Epithelial cell of proximal tubule (primary cell): ENCODE measurements at regions not wholly inside any gene's neighbourhood (a gene's known extent, or its start where the extent isn't known, plus 50 kb on each side); places are given as distances from the start of the nearest gene placed in this dataset.

Experiments
- DNase-seq: peaks from one replicate; pipeline ENCODE4 v3.0.0-alpha.2; 2011; ENCODE audit warnings: low read depth
- H3K4me3 ChIP-seq: 2 replicates; pipeline ENCODE4 v1.5.1; 2011; ENCODE audit warnings: low read depth, mild to moderate bottlenecking, low read length
- CTCF ChIP-seq: conservative IDR thresholded peaks from 2 replicates; pipeline ENCODE4 v1.5.1; 2012; ENCODE audit warnings: low read depth, mild to moderate bottlenecking, low read length

DNA sequence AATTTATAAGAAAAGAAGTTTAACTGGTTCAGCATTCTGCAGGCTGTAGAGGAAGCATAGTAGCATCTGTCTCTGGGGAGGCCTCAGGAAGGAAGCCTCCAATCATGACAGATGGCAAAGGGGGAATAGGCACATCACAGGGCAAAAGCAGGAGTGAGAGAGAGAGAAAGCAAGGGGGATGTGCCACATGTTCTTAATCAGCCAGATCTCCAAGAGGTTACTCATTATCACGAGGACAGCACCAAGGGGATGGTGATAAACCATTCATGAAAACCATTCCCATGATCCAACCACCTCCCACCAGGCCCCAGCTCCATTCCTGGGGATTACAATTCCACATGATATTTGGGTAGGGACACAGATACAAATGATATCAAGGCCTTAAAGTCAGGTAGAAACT is 217.5 kb upstream of the TCF21 start:
- TF ChIP-seq CTCF: no peak
- no peak for DNase-seq
- no peak overlapping the region for H3K4me3 ChIP-seq

DNA sequence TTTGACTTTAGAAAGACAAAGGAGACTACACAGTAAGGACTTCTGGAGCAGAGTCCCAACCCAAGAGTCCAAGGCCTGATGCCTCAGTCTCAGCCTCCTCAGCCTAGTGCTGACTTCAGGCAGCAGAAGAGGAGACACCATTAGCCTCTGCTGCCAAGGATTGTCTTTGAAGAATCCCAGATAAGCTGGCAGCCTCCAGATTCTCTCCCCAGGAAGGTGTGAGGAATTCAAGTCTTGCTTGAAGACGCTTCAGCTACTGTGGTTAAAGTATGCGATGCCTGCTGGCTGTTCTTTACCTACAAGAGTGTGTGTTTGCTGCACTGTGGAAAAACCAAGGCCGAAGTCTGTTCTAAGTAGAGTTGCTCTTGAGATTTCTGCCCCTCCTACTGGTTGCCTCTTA is 215.9 kb upstream of the TCF21 start:
- no peak overlapping the region for H3K4me3 ChIP-seq
- no peak for TF ChIP-seq CTCF
- DNase-seq: no peak

DNA sequence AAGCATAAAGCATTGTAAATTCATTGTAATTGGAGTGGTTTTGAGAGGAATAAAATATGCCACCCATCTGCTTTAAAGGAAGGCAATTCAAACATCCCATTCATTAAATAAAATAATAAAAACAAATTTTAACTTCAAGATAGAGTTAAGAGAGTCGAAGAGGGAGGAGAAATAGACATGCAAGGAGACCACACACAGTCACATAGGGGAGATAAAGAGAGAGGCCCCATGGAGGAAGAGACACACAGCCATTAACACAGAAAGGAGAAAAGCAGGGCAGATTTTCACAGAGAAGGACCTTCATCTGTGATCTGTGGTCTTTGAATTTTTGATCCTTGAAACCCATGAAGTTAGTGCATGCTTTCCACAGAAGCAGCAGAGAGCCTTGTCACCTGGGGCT is 214.3 kb upstream of the TCF21 start:
- DNase-seq: no peak
- no peak for TF ChIP-seq CTCF
- H3K4me3 ChIP-seq: no peak overlapping the region

GRCh38 chr6:133680994-133681393 is 207.9 kb upstream of the TCF21 start:
- DNase-seq: no peak
- TF ChIP-seq CTCF: no peak
- no peak overlapping the region for H3K4me3 ChIP-seq

- DNase-seq: no peak
- H3K4me3 ChIP-seq: no peak overlapping the region
- TF ChIP-seq CTCF: no peak
These were observed 207.0 kb upstream of the TCF21 start for GRCh38 chr6:133681891-133682290.

- no peak overlapping the region for H3K4me3 ChIP-seq
- DNase-seq: no peak
- no peak for TF ChIP-seq CTCF
These were observed 206.2 kb upstream of the TCF21 start for GRCh38 chr6:133682506-133683307.

GRCh38 chr6:133683308-133683580 is 205.7 kb upstream of the TCF21 start:
- no peak for TF ChIP-seq CTCF
- H3K4me3 ChIP-seq: no peak overlapping the region
- DNase-seq: no peak
